ENCODE measurements at regions not wholly inside any gene's neighbourhood (a gene's known extent, or its start where the extent isn't known, plus 50 kb on each side); places are given as distances from the start of the nearest gene placed in this dataset.

DNA sequence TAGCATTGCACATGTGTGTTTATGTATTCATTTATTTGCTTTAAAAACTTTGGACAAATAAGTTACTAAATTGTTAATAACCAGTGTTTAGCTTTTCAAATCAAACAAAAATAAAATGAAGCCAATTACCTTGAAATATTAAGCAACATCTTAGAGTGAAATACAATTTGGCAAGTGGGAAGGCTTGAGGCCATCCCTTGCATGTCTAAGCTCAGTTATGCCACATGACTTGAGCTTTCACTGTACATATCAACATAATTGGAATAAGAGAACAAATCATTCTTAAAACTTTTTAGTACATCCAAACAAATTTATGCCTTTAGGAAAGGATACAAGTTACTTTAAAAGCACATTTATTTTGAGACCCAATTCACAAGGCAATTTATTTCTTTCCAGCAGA, 640.6 kb downstream of the SPRY1 start:
- TF ChIP-seq, protein P1, sequence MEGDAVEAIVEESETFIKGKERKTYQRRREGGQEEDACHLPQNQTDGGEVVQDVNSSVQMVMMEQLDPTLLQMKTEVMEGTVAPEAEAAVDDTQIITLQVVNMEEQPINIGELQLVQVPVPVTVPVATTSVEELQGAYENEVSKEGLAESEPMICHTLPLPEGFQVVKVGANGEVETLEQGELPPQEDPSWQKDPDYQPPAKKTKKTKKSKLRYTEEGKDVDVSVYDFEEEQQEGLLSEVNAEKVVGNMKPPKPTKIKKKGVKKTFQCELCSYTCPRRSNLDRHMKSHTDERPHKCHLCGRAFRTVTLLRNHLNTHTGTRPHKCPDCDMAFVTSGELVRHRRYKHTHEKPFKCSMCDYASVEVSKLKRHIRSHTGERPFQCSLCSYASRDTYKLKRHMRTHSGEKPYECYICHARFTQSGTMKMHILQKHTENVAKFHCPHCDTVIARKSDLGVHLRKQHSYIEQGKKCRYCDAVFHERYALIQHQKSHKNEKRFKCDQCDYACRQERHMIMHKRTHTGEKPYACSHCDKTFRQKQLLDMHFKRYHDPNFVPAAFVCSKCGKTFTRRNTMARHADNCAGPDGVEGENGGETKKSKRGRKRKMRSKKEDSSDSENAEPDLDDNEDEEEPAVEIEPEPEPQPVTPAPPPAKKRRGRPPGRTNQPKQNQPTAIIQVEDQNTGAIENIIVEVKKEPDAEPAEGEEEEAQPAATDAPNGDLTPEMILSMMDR (IDR thresholded peaks at IDR 0.05): no peak
- TF ChIP-seq POLR2A (IDR thresholded peaks at IDR 0.05): no peak
